Small intestine (tissue), 7 donors: ENCODE measurements at regions not wholly inside any gene's neighbourhood (a gene's known extent, or its start where the extent isn't known, plus 50 kb on each side); places are given as distances from the start of the nearest gene placed in this dataset.
A peak's percentile ranks its signal among the peaks of the same experiment; 100 is the strongest.

Source experiments
- DNase-seq, 2 donors: peaks; one replicate each; pipeline versions ENCODE4 v3.0.0 to v3.0.0-alpha.2; 2013
- FAIRE-seq: peaks from 2 replicates; lab custom pipeline; 2012; peaks lifted over from hg19 to GRCh38; lab: Jason Lieb, UNC
- H3K27ac ChIP-seq, 3 donors: one replicate each; pipeline ENCODE4 v1.5.1; 2013; ENCODE audit warnings: low read length in 2 of 3, mild to moderate bottlenecking in 2 of 3, control low read depth in 1 of 3, inconsistent platforms in 1 of 3, low read depth in 1 of 3, moderate library complexity in 1 of 3
- H3K27me3 ChIP-seq, 3 donors: one replicate each; pipeline ENCODE4 v1.6.1; 2013; ENCODE audit warnings: low read length in 3 of 3, inconsistent platforms in 1 of 3; ENCODE audit not compliant: control insufficient read depth in 3 of 3, insufficient read depth in 3 of 3
- H3K36me3 ChIP-seq, 3 donors: one replicate each; pipeline ENCODE4 v1.6.1; 2013; ENCODE audit warnings: low read length in 3 of 3, inconsistent platforms in 1 of 3, low read depth in 1 of 3, mild to moderate bottlenecking in 1 of 3, moderate library complexity in 1 of 3; ENCODE audit not compliant: control insufficient read depth in 3 of 3, insufficient read depth in 2 of 3
- H3K4me1 ChIP-seq, 3 donors: one replicate each; pipeline ENCODE4 v1.6.1; 2013; ENCODE audit warnings: low read length in 2 of 3, inconsistent platforms in 1 of 3, low read depth in 1 of 3, mild to moderate bottlenecking in 1 of 3, moderate library complexity in 1 of 3; ENCODE audit not compliant: control insufficient read depth in 3 of 3, insufficient read depth in 2 of 3
- H3K4me3 ChIP-seq, 3 donors: one replicate each; pipeline ENCODE4 v1.5.1; 2013; ENCODE audit warnings: low read length in 3 of 3, control low read depth in 1 of 3, inconsistent platforms in 1 of 3, low read depth in 1 of 3, mild to moderate bottlenecking in 1 of 3, moderate library complexity in 1 of 3
- H3K9me3 ChIP-seq, 2 donors: one replicate each; pipeline ENCODE4 v1.6.1; 2013; ENCODE audit warnings: low read depth in 1 of 2, low read length in 1 of 2; ENCODE audit not compliant: control insufficient read depth in 2 of 2, insufficient read depth in 1 of 2
- WGBS, 3 donors: extraction: QIAGEN DNeasy Blood & Tissue Kit; methylation state at CpG; one replicate each; pipeline ENCODE4 v1.1.7; 2013; 5-methylcytosine and 5-hydroxymethylcytosine counted together
- donor health status: healthy with polysubstance abuse.
- donor health status: control.
- donor health status: control.
- donor health status: Bipolar disorder and iron deficiency.
- donor health status: healthy.

DNA sequence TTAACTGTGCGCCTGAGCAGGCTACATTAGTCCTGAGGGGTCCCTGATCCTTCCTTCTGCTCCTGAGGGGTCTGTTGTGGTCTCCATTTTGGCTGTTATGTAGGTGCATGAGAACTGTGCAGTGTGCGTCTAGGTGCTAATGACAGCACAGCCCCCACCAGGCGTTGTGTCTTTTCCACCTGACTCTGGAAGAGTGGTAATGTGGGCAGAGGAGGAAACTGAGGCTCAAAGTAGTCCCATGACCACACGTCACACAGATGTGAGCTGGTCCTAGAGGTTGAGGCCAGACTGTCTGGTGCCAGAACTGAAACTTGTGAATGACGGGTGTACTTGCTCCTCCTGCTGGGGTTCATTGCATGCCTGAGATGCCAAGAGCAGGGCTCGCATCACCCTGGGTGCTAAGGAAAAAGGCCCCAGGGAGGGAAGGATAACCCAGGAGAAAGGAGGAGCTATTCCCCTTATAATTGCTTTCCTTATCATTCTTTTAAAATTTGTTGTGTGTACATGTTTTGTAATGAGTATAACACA is 111.8 kb downstream of the SLC25A47 start:
- Histone ChIP-seq H3K27ac (no peak overlapping the region), H3K4me1 (peaks cover 0 to 12% (median 2%) of the 10 kb centered on the region in 3 donors), H3K9me3 (no peaks in the 10 kb centered on the region), H3K4me3 (no peak overlapping the region), H3K36me3 (peaks cover 0 to 6% (median 0%) of the 10 kb centered on the region in 3 donors), H3K27me3 (no peaks in the 10 kb centered on the region)
- WGBS, 3 donors: 87 to 91% (median 90%) methylated on average over 6 of the region's 6 CpGs
- FAIRE-seq: no peak
- DNase-seq: no peak

DNA sequence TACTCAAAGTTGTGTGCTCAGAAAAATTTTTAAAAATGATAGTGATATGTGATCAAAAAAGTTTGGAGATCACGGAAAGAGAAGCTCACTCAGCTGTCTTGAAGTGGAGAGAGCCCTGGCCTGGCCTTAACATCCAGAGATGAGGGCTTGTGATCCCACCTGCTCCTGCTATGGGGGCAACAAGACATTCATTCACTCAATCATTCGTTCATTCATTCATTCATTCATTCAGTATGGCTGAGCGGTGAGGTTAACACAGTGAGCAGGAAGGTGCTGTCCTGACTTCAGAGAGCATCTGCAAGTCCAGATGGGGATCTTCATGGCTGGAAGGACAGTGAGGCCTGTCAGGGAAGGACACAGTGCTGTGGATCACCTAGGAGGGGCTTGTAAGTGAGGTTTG is 112.3 kb downstream of the SLC25A47 start:
- Histone ChIP-seq H3K27me3 (no peaks in the 10 kb centered on the region), H3K27ac (no peak overlapping the region), H3K9me3 (no peaks in the 10 kb centered on the region), H3K4me3 (no peak overlapping the region), H3K36me3 (peaks cover 0 to 4% (median 0%) of the 10 kb centered on the region in 3 donors), H3K4me1 (peaks cover 0 to 14% (median 2%) of the 10 kb centered on the region in 3 donors)
- FAIRE-seq (no peak), DNase-seq (no peak)
- WGBS, 3 donors: 70 to 76% (median 76%) methylated on average over 3 of the region's 3 CpGs

DNA sequence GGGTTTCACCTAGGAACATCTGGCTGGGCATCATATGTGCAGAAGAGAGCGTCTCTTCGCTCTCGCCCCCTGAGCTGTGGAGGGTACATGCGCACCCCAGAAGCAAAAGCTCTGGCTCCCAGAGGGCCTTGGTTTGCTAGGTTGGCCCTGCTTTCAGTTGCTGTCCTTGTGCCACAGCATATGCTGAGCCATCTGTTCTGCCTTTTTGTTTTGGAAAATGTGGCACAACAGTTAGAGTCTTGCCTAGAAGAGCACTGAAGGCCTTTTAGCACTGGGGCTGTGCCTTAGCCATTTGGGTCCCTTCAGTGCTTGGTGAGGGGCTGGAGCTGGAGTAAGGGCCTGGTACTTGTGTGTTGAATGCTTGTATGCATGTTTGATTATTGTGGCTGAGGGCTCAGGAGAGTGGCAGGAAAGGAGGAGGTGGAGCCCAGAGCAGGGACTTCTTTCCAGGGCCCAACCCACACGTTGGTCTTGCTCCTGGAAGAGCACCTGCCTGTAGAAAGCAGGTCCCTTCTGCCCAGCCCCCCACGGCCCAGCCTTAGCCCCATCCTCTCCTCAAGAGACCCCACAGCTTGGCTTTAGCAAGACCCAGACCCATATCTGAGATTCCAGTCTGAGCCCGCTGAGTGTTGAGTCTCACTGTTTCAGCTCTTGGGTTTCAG is 113.7 kb downstream of the SLC25A47 start:
- 73 to 89% (median 75%) methylated on average over 7 of the region's 7 CpGs for WGBS, 3 donors
- no peaks in the 10 kb centered on the region for H3K36me3 ChIP-seq
- no peak overlapping the region for H3K4me3 ChIP-seq
- FAIRE-seq: no peak
- DNase-seq: no peak
- no peaks in the 10 kb centered on the region for H3K27me3 ChIP-seq
- peaks cover 2 to 17% (median 3%) of the 10 kb centered on the region in 3 donors for H3K4me1 ChIP-seq
- H3K9me3 ChIP-seq: no peaks in the 10 kb centered on the region
- no peak overlapping the region for H3K27ac ChIP-seq

DNA sequence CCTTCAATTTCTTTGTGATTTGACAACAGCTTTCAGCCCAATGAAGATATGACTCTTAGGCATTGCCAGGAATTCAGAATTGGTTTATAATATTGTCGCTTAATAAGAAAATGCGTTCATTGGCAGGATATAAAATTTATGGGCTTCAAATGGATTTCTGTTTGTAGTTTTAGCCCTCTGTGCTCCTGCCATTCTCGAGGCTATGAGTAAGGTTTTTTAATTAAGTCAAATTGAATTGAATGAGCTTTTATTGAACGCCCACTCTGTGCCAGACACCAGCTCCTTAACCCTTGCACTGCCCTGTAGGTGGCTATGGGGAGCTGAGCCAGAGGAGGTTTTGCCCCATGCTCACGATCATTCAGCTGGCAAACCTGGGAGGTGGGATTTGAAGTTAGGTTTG is 115.1 kb downstream of the SLC25A47 start:
- Histone ChIP-seq H3K4me1 (peaks cover 2 to 17% (median 3%) of the 10 kb centered on the region in 3 donors), H3K4me3 (no peak overlapping the region), H3K27ac (no peak overlapping the region), H3K9me3 (no peaks in the 10 kb centered on the region), H3K27me3 (no peaks in the 10 kb centered on the region), H3K36me3 (no peaks in the 10 kb centered on the region)
- whole genome bisulfite sequencing, 3 donors: 57 to 67% (median 63%) methylated on average over 5 of the region's 5 CpGs
- FAIRE-seq (no peak), DNase-seq (no peak)

DNA sequence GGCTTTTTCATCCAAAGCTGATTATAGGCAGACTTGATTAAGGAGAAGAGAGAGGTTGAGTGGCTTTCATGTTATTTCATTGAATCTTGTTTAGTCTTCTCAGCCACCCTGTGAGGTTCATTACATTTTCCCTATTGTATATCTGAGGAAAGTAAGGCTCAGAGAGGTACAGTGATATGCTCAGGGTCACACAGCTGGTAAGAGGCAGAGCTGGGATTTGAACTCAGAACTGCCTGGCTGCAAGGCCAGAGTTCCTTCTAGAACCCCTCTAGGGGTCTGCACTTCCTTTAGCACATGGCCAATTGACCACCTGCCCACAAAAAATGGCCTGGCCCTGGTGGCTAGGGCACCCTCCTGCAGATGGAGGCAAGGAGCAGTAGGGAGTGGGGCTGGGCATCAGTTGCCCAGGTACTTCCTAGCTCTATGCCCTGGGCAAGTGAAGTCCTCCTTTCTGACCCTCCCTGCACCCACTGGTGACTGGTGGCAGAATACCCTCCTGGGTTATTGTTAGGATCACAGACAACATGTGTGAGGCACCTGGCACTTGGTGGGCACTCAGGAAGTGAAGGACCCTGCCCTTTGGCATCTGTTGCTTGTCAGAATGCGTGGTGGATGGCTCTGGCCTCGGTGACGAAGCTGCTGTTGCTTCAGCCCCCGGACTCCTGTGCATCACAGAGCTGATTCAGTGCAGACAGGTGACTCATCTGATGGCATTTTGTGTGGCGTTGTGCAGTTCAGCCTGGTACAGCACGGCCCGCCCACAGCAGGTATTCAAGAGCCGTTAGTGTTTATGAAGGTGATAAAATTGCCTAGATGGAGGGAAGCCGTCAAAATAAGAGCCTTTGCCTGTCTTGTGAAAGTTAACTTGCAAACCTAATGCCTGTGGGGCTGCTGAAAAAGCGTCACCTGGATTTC is 115.8 kb downstream of the SLC25A47 start:
- H3K27me3 ChIP-seq: no peaks in the 10 kb centered on the region
- H3K4me1 ChIP-seq: peaks cover 2 to 17% (median 3%) of the 10 kb centered on the region in 3 donors
- H3K4me3 ChIP-seq: no peak overlapping the region
- DNase-seq (peak; percentile 84 to 91), FAIRE-seq (no peak)
- 11 to 48% (median 26%) methylated on average over 10 of the region's 10 CpGs for WGBS, 3 donors
- peak overlapping the region in 2 of 3 donors; percentile 1 to 79 for H3K27ac ChIP-seq
- H3K36me3 ChIP-seq: peaks cover 0 to 2% (median 0%) of the 10 kb centered on the region in 3 donors
- no peaks in the 10 kb centered on the region for H3K9me3 ChIP-seq

DNA sequence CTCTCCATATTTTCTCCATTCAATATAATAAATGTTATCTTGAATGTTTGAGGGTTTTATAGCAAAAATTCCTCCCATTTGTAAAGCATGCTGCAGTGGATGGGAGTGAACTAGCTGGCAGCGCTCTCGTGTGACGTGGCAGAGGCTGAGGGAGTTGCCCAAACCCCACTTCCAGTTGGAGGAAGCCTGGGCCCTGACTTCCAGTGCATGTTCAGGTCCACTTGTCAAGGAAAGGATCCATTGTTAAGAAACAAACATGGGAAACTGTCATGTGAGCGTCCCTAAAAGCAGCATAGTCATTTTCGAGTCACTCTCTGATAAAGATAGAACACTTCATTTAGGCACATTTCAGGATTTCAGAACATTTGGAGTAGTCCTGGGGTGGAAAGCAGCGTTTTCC is 116.6 kb downstream of the SLC25A47 start:
- peaks cover 2 to 17% (median 3%) of the 10 kb centered on the region in 3 donors for H3K4me1 ChIP-seq

DNA sequence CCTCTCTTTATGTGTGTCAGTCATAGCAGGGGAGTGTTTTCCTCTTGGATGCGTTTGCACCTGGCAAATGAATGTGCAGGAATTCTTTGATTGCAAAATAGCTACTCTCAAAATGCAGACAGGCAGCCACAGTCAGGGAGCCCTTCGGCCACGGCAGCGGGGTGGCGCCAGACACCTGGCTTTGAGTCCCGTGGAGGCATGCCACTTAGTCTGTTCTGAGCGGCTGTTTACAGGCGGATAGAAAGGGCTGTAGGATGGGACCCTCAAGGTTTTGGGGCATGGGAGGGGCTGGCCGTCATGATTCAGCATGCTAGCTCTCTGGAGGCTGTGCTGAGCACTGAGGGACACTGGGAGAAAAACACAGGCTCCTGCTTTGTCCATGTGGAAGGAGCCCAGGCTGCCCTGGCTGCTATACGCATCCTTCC is 117.1 kb downstream of the SLC25A47 start:
- Histone ChIP-seq H3K4me3 (no peak overlapping the region), H3K36me3 (peaks cover 0 to 5% (median 0%) of the 10 kb centered on the region in 3 donors), H3K27me3 (no peaks in the 10 kb centered on the region), H3K27ac (peak overlapping the region in 1 of 3 donors; percentile 24), H3K9me3 (no peaks in the 10 kb centered on the region), H3K4me1 (peaks cover 2 to 17% (median 3%) of the 10 kb centered on the region in 3 donors)
- DNase-seq: peak; percentile 82 to 83
- 18 to 40% (median 30%) methylated on average over 10 of the region's 10 CpGs for WGBS, 3 donors
- no peak for FAIRE-seq

More for the DNA sequence above, 116.6 kb downstream of the SLC25A47 start:
- Histone ChIP-seq H3K9me3 (no peaks in the 10 kb centered on the region), H3K4me3 (no peak overlapping the region), H3K27ac (peak overlapping the region in 1 of 3 donors; percentile 60), H3K27me3 (no peaks in the 10 kb centered on the region), H3K36me3 (peaks cover 0 to 5% (median 0%) of the 10 kb centered on the region in 3 donors)
- FAIRE-seq: no peak
- peak in 1 of 2 donors; percentile 41 for DNase-seq
- WGBS, 3 donors: 14 to 50% (median 35%) methylated on average over 6 of the region's 6 CpGs

DNA sequence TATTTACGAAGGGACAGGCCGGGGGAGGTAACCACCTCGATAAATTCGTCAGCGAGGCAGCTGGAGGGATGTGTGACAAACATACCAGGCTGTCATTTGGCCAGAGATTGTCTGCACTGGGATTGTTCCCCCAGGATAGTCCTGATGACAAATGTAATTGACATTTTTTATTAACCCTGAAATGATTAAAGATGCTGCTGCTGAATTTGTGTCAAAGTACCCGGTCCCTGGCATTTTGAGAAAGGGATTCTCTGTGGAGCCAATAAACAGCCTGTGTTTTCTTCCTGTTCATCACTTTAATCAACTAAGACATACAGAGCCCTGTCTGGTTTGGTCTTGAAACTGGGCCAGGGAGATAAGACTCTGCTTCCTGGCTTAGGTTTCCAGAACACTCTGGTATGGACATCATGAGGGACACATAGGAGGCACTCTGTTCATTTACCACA is 117.6 kb downstream of the SLC25A47 start:
- Histone ChIP-seq H3K27me3 (no peaks in the 10 kb centered on the region), H3K36me3 (peaks cover 0 to 5% (median 0%) of the 10 kb centered on the region in 3 donors), H3K27ac (no peak overlapping the region), H3K4me1 (peaks cover 2 to 17% (median 3%) of the 10 kb centered on the region in 3 donors), H3K9me3 (no peaks in the 10 kb centered on the region), H3K4me3 (no peak overlapping the region)
- no peak for FAIRE-seq
- no peak for DNase-seq
- WGBS, 3 donors: 84 to 90% (median 84%) methylated on average over 6 of the region's 6 CpGs
